GM11168 (cell line): ENCODE measurements at regions not wholly inside any gene's neighbourhood (a gene's known extent, or its start where the extent isn't known, plus 50 kb on each side); places are given as distances from the start of the nearest gene placed in this dataset.
"Not testable (repeated sequence)": the region's sequence is repeated elsewhere in the genome, so short reads cannot be mapped to it uniquely, and the experiment has no call there.

ENCODE experiments used
- in situ Hi-C: fragments of 300-500 bp; cut with MboI; formaldehyde crosslinking; loops from one replicate; pipeline ENCODE4 v1.12.0; 2022; ENCODE audit warnings: low sequenced_read_pairs; ENCODE audit not compliant: unreplicated experiment

DNA sequence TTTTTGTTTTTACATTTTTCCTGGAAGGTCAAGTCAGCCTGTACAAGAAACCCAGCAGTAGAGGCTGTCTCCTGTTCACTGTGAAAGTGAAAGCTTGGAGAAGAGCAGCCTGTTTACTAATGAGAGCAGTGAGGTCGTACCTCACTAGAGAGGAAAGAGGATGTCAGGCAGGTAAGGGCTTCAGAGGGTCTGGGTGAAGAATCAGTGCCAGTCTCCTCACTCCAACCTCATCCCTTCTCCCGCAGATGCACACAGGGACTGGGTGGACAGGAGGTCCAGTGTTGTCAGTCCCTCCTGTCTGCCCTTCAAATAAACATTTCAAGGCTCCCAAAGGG is 462.5 kb downstream of the KLF5 start:
- in situ Hi-C loops: no loop called here

DNA sequence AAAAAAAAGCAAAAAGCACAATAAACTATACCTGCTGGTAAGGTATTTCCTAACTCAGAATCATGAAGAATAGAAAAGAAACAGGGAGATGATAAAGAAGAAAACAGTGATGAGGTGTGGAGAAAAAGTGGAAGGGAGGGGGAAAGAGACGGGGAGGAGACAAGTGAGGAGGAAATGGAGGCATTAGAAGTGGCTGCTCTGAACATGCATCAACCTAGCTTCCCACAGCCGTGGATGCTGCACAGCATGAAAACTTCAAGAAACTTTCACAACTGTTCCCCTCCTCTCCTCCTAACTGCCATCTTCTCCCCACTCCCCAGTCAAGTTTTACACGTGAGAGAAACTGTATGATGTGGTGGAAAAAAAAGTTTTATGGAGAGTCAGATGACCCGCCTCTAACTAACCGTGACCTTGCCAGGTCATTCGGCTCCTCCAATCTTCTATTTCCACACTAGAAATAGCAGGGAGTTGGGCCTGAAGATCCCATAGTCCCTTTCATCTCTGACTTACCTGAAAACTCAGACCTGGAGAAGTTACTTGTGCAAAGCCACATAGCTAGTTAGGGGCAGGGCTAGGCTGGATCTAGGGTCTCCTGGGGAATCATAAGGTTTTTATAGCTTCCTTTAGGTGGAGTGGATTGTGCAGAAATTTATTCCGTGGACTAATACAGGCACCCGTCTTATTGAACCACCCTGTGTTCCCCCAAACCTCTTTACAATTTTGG is 461.9 kb downstream of the KLF5 start:
- in situ Hi-C loops: no loop called here

- in situ Hi-C loops: not testable (repeated sequence)
Measured at GRCh38 chr13:73520135-73520534, 461.3 kb downstream of the KLF5 start.

GRCh38 chr13:73519396-73520116 is 460.8 kb downstream of the KLF5 start:
- in situ Hi-C loops: no loop called here

DNA sequence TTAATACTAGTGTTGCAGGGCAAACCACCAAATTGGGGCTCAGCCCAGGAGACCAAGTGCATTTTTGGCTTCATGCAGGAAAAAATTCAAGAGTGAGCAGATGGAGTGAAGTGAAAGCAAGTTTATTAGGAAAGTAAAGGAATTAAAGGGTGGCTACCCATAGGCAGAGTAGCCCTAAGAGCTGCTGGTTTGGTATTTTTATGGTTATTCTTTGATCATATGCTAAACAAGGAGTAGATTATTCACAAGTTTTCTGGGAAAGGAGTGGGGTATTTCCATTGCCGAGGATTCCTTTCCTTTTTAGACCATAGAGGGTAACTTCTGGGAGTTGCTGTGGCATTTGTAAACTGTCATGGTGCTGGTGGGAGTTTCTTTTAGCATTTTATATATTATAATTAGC is 459.0 kb downstream of the KLF5 start:
- in situ Hi-C loops: no loop called here

DNA sequence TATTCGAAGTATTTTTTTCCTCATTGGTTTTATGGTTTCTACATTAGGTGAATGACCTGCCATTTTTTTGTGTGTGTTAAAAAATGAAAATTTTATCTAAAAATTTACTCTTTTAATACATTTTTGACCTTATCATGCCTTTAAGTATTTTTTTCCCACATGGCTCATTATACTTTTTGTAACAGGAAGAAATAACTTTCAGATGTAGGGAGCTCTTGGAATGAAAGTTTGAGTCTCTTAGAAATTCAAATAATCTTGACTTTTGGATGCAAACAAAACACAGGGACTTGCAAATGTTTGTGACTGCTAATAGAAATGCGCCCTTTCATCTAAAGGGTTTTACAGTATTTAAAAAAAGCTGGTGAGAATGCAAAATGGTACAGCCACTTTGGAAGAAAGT is 457.9 kb downstream of the KLF5 start:
- in situ Hi-C loops: no loop called here

GRCh38 chr13:73514208-73514607 is 455.4 kb downstream of the KLF5 start:
- in situ Hi-C loops: no loop called here

DNA sequence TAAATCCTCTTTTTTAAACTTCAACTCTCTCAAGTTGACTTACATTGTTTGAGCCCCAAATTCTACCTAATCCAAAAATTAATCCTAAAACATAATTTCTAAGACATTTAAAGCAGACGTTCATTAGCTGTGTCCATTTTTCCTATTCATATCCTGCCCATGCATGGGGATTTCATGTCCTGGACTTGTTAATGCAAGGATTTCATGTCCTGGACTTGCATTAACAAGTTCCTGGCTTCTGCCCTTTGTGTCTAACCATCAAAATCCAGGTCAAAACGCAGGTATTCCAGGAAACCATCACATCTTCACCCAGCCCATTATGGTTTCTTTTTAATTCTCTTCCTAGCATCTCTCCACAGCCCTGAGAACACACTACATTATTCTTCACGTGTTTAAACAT is 454.9 kb downstream of the KLF5 start:
- in situ Hi-C loops: no loop called here

DNA sequence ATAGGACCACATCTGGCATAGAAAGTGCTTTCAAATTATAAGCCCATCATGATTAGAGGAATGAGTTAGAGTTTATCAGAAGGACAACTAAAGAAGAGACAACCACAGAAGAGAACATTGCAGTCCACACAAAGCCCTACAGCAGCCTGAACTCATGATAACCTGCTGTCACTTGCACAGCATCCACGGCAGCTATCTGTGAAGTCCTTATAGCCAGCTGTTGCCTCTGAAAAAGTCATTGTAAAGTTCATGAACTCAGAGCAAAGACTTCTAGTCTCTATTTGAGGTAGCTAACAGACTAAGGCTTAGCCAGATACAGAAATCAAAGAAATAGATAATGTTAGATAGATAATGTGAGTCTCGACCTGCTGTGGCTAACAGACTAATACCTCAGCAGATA is 450.0 kb downstream of the KLF5 start:
- in situ Hi-C loops: no loop called here

DNA sequence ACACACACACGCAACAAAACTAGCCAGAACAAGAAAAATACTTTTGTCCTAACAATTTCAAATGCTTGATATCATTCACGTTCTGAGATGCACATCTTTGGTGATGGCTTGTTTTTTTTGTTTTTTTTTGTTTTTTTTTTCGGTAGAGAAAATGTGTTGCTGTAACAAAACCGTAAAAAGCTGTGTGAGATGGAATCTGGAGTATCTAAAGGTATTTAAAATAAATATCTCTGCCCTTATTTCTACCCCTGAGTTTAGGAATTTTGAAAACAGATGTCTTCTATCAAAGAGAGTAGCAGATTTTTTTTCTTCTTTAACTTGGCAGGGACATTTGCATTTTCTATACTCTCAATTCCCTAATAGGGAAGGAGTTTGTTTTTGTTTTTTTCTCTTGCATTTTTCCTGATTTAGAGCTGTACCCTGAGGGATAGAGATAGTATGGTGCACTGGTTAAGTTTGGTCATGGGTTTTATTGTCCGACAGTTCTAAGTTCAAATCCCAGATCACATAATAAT is 446.6 kb downstream of the KLF5 start:
- in situ Hi-C loops: no loop called here

DNA sequence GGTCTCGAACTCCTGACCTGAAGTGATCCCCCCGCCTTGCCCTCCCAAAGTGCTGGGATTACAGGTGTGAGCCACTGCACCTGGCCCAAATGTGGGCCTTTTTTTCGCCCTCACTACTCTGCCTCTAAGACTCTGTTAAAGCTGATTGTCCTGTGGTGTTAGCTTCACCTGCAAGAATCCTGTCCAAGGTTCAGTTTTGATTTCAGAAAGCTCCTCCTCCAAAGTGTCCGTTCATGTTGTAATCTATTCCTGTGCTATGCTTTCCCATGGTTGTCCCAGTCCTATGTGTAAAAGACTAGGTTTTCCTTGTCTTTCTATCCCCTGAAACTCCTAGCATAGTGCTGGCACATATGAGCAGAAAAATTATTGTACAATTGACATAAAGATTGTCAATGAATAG is 440.9 kb downstream of the KLF5 start:
- in situ Hi-C loops: no loop called here

DNA sequence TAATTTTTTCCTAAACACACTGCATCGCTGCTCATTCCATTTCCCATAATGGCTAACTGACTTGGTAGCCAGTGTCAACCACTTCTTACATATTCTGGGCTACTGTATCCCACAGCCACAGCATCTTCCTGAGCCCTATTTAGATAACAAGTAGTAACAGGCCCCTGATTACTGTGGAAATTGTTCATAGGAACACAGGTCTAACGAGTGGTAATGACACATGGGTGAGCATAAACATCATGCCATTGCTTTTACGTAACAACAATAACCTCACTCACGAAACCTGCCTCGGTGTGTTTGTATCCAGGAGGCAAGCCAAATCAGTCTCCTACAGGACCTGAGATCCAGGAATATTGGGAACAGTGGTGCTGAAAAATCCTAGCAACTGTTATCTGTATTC is 438.6 kb downstream of the KLF5 start:
- in situ Hi-C loops: no loop called here

DNA sequence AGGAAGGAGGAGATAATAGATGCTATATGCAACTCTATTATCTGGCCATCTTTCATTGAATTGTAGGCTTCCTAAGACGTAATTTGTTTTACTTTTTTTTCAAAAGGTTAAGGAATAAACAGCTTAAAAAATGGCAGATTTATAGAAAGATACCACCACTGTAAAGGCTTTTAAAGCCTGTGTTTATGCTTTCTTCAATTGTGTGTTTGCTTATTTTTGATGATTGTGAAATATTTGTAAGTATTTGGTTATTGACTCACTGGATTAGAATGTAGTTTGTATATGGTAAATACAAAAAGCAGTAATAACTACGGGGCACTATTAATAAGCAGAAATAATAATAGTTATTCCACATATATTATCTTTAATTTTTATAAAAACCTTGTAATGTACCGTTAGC is 437.9 kb downstream of the KLF5 start:
- in situ Hi-C loops: no loop called here

GRCh38 chr13:73492811-73493210 is 434.0 kb downstream of the KLF5 start:
- in situ Hi-C loops: no loop called here

DNA sequence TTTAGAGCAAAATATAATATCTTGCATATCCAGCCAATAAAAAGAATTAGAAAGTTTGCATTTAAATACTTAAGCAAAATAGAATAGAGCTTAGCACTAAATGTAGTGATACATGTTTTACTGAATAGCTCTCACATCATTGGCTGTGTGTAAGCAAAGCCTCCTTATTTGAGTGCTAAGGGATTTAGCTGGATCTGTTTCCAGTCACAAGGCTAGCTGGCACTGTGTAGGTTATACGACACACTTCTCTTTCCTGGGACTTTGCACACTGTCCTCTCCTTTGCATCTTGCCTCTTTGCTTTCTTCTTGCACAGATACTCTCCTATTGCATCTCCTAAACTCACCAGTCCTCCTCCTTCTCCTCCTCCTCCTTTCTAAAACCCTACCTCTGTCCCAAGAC is 423.8 kb downstream of the KLF5 start:
- in situ Hi-C loops: no loop called here

DNA sequence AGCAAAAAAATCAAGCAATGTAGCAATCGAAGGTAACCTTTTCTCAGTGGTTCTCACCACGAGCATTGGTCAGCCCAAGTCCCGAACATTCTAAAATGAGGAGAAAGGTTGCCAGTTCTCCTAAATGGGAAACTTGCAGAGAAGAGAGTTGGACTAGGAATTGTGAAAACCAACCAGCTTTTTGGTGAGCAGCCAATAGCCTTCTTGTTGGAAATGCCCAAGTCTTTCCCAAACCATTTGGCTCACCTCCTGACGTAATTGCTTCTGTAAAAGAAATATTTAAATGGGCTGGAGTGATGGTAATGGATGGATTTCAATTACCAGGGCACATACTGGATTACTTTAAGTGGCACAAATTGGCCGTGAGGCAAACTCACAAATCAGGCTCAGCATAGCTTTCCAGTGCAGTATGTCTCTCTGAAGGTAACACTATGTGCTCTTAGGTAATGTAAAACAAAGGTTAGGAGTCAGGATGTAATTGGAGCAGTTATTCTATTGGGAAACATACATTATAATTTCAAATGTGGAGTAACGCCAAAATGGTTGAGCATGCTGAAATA is 423.2 kb downstream of the KLF5 start:
- in situ Hi-C loops: no loop called here

- in situ Hi-C loops: no loop called here
Measured at GRCh38 chr13:73480779-73481559, 422.2 kb downstream of the KLF5 start.

- in situ Hi-C loops: no loop called here
Measured at GRCh38 chr13:73479856-73480255, 421.1 kb downstream of the KLF5 start.

DNA sequence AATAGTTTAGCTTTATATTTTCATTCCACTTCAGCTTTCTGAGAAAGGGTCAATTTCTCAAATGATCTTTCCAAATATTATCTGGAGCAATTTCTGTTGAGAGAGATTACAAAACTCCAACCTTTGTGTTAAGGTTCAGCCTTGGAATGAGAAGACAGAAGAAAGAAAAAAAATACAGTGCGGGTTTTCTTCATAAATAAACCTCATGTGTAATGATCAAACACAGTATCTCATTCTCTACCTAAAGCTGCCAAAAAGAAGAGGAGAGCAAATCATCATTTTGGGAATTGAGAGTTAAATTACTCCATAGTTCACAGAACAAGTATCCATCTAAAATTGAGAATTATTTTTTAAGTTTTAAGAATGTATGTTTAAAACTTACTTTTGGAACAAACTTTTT is 420.5 kb downstream of the KLF5 start:
- in situ Hi-C loops: no loop called here

- in situ Hi-C loops: no loop called here
Measured at GRCh38 chr13:73477441-73477840, 418.6 kb downstream of the KLF5 start.

GRCh38 chr13:73473016-73473415 is 414.2 kb downstream of the KLF5 start:
- in situ Hi-C loops: no loop called here
